ENCODE measurements at regions not wholly inside any gene's neighbourhood (a gene's known extent, or its start where the extent isn't known, plus 50 kb on each side); places are given as distances from the start of the nearest gene placed in this dataset.

DNA sequence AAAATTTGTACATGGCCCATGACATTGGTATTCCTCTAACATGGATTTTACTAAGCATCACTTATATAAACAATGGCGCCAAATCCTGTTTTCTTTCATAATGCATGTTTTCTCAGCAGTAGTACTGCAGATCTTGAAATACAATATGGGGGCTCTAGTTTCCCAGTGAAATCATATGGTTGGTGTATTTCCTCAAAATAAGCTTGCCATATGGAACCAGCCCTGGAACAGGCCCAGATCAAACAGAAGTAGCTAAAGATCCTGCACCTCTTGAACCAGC is 163.9 kb downstream of the ZNF608 start:
- TF ChIP-seq, protein P1, sequence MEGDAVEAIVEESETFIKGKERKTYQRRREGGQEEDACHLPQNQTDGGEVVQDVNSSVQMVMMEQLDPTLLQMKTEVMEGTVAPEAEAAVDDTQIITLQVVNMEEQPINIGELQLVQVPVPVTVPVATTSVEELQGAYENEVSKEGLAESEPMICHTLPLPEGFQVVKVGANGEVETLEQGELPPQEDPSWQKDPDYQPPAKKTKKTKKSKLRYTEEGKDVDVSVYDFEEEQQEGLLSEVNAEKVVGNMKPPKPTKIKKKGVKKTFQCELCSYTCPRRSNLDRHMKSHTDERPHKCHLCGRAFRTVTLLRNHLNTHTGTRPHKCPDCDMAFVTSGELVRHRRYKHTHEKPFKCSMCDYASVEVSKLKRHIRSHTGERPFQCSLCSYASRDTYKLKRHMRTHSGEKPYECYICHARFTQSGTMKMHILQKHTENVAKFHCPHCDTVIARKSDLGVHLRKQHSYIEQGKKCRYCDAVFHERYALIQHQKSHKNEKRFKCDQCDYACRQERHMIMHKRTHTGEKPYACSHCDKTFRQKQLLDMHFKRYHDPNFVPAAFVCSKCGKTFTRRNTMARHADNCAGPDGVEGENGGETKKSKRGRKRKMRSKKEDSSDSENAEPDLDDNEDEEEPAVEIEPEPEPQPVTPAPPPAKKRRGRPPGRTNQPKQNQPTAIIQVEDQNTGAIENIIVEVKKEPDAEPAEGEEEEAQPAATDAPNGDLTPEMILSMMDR (IDR thresholded peaks at IDR 0.05 in 4 of 5, conservative IDR thresholded peaks at IDR 0.05 in 1 of 5): no peak
- TF ChIP-seq POLR2A (IDR thresholded peaks at IDR 0.05): no peak

All from gastrocnemius medialis (tissue), 4 donors.